WTC11 (cell line): ENCODE measurements at regions not wholly inside any gene's neighbourhood (a gene's known extent, or its start where the extent isn't known, plus 50 kb on each side); places are given as distances from the start of the nearest gene placed in this dataset.

Source experiments
- CBFB ChIP-seq: sonication (generic); formaldehyde crosslinking; IDR thresholded peaks from 2 replicates; pipeline ENCODE4 v1.8.1; 2022; ENCODE audit warnings: mild to moderate bottlenecking, low read depth, missing genetic modification reagents
- ELF4 ChIP-seq: sonication (generic); formaldehyde crosslinking; IDR thresholded peaks from 2 replicates; pipeline ENCODE4 v1.8.1; 2022; ENCODE audit warnings: low read depth, mild to moderate bottlenecking, moderate library complexity, missing genetic modification reagents
- FOXJ3 ChIP-seq: sonication (generic); formaldehyde crosslinking; IDR thresholded peaks from 2 replicates; pipeline ENCODE4 v1.9.0; 2021; ENCODE audit warnings: missing genetic modification reagents, mild to moderate bottlenecking, borderline replicate concordance
- NFATC4 ChIP-seq: fragments of 250-450 bp; sonication (Bioruptor Pico); IDR thresholded peaks from 2 replicates; pipeline ENCODE4 v1.9.0; 2021; ENCODE audit warnings: mild to moderate bottlenecking
- NR2C2 ChIP-seq: sonication (generic); formaldehyde crosslinking; IDR thresholded peaks from 2 replicates; pipeline ENCODE4 v1.8.0; 2022; ENCODE audit warnings: mild to moderate bottlenecking, missing genetic modification reagents
- ZBTB21 ChIP-seq: sonication (generic); formaldehyde crosslinking; IDR thresholded peaks from 2 replicates; pipeline ENCODE4 v1.8.1; 2023; ENCODE audit warnings: mild to moderate bottlenecking, missing genetic modification reagents, borderline replicate concordance
- TF ChIP-seq, protein P1 (sequence below): fragments of 200-600 bp; IDR thresholded peaks from 2 replicates; pipeline ENCODE4 v1.8.0; 2022; ENCODE audit warnings: antibody characterized with exemption
- TF ChIP-seq, protein P2 (sequence below): sonication (generic); formaldehyde crosslinking; IDR thresholded peaks from 2 replicates; pipeline ENCODE4 v1.8.1; 2023; ENCODE audit warnings: mild to moderate bottlenecking, missing genetic modification reagents, moderate library complexity
- TF ChIP-seq, protein P3 (sequence below): sonication (generic); formaldehyde crosslinking; IDR thresholded peaks from 2 replicates; pipeline ENCODE4 v1.8.0; 2022; ENCODE audit warnings: mild to moderate bottlenecking, missing genetic modification reagents
- TF ChIP-seq, protein P4 (sequence below): sonication (generic); formaldehyde crosslinking; IDR thresholded peaks from 2 replicates; pipeline ENCODE4 v1.8.1; 2022; ENCODE audit warnings: missing genetic modification reagents, borderline replicate concordance
- TF ChIP-seq, protein P5 (sequence below): sonication (generic); formaldehyde crosslinking; IDR thresholded peaks from 2 replicates; pipeline ENCODE4 v1.8.1; 2023; ENCODE audit warnings: mild to moderate bottlenecking, missing genetic modification reagents, moderate library complexity
- TF ChIP-seq, protein P6 (sequence below): sonication (generic); formaldehyde crosslinking; IDR thresholded peaks from 2 replicates; pipeline ENCODE4 v1.8.1; 2023; ENCODE audit warnings: mild to moderate bottlenecking, missing genetic modification reagents
- TF ChIP-seq, protein P7 (sequence below): sonication (generic); formaldehyde crosslinking; IDR thresholded peaks from 2 replicates; pipeline ENCODE4 v1.8.0; 2023; ENCODE audit warnings: missing genetic modification reagents
- TF ChIP-seq, protein P8 (sequence below): sonication (generic); formaldehyde crosslinking; IDR thresholded peaks from 2 replicates; pipeline ENCODE4 v1.8.1; 2022; ENCODE audit warnings: low read depth, missing genetic modification reagents, borderline replicate concordance

DNA sequence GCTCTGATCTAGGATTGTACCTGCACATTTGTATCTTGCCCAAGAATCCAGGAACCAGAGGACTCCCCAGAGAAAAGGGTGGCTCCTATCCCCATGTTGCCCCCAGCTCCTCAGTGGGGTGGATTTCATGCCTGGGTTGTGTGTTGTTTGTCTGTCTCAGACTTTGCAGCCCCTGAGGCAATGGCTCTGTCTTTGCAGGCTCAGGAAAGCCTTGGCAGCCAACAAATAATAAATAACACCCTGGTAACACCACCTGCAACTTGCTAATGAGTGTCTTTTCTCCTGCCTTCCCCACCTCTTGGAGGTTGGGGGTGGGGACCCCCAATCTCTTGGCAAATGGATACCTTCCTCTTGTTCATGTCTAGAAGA, 65.2 kb upstream of the CISTR start:
- TF ChIP-seq ELF4 (CRISPR knock-in tag) (no peak), NR2C2 (no peak), ZBTB21 (CRISPR knock-in tag) (no peak), FOXJ3 (CRISPR knock-in tag) (no peak), CBFB (CRISPR knock-in tag) (no peak), NFATC4 (no peak)
- TF ChIP-seq, protein P1, sequence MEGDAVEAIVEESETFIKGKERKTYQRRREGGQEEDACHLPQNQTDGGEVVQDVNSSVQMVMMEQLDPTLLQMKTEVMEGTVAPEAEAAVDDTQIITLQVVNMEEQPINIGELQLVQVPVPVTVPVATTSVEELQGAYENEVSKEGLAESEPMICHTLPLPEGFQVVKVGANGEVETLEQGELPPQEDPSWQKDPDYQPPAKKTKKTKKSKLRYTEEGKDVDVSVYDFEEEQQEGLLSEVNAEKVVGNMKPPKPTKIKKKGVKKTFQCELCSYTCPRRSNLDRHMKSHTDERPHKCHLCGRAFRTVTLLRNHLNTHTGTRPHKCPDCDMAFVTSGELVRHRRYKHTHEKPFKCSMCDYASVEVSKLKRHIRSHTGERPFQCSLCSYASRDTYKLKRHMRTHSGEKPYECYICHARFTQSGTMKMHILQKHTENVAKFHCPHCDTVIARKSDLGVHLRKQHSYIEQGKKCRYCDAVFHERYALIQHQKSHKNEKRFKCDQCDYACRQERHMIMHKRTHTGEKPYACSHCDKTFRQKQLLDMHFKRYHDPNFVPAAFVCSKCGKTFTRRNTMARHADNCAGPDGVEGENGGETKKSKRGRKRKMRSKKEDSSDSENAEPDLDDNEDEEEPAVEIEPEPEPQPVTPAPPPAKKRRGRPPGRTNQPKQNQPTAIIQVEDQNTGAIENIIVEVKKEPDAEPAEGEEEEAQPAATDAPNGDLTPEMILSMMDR: no peak
- TF ChIP-seq, protein P2, sequence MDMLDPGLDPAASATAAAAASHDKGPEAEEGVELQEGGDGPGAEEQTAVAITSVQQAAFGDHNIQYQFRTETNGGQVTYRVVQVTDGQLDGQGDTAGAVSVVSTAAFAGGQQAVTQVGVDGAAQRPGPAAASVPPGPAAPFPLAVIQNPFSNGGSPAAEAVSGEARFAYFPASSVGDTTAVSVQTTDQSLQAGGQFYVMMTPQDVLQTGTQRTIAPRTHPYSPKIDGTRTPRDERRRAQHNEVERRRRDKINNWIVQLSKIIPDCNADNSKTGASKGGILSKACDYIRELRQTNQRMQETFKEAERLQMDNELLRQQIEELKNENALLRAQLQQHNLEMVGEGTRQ: no peak
- TF ChIP-seq, protein P3, sequence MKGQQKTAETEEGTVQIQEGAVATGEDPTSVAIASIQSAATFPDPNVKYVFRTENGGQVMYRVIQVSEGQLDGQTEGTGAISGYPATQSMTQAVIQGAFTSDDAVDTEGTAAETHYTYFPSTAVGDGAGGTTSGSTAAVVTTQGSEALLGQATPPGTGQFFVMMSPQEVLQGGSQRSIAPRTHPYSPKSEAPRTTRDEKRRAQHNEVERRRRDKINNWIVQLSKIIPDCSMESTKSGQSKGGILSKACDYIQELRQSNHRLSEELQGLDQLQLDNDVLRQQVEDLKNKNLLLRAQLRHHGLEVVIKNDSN: no peak
- TF ChIP-seq, protein P4, sequence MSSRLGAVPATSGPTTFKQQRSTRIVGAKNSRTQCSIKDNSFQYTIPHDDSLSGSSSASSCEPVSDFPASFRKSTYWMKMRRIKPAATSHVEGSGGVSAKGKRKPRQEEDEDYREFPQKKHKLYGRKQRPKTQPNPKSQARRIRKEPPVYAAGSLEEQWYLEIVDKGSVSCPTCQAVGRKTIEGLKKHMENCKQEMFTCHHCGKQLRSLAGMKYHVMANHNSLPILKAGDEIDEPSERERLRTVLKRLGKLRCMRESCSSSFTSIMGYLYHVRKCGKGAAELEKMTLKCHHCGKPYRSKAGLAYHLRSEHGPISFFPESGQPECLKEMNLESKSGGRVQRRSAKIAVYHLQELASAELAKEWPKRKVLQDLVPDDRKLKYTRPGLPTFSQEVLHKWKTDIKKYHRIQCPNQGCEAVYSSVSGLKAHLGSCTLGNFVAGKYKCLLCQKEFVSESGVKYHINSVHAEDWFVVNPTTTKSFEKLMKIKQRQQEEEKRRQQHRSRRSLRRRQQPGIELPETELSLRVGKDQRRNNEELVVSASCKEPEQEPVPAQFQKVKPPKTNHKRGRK (CRISPR knock-in tag): no peak
- TF ChIP-seq, protein P5, sequence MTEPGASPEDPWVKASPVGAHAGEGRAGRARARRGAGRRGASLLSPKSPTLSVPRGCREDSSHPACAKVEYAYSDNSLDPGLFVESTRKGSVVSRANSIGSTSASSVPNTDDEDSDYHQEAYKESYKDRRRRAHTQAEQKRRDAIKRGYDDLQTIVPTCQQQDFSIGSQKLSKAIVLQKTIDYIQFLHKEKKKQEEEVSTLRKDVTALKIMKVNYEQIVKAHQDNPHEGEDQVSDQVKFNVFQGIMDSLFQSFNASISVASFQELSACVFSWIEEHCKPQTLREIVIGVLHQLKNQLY: no peak
- TF ChIP-seq, protein P6, sequence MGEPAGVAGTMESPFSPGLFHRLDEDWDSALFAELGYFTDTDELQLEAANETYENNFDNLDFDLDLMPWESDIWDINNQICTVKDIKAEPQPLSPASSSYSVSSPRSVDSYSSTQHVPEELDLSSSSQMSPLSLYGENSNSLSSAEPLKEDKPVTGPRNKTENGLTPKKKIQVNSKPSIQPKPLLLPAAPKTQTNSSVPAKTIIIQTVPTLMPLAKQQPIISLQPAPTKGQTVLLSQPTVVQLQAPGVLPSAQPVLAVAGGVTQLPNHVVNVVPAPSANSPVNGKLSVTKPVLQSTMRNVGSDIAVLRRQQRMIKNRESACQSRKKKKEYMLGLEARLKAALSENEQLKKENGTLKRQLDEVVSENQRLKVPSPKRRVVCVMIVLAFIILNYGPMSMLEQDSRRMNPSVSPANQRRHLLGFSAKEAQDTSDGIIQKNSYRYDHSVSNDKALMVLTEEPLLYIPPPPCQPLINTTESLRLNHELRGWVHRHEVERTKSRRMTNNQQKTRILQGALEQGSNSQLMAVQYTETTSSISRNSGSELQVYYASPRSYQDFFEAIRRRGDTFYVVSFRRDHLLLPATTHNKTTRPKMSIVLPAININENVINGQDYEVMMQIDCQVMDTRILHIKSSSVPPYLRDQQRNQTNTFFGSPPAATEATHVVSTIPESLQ: no peak
- TF ChIP-seq, protein P7, sequence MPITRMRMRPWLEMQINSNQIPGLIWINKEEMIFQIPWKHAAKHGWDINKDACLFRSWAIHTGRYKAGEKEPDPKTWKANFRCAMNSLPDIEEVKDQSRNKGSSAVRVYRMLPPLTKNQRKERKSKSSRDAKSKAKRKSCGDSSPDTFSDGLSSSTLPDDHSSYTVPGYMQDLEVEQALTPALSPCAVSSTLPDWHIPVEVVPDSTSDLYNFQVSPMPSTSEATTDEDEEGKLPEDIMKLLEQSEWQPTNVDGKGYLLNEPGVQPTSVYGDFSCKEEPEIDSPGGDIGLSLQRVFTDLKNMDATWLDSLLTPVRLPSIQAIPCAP (CRISPR knock-in tag): no peak
- TF ChIP-seq, protein P8, sequence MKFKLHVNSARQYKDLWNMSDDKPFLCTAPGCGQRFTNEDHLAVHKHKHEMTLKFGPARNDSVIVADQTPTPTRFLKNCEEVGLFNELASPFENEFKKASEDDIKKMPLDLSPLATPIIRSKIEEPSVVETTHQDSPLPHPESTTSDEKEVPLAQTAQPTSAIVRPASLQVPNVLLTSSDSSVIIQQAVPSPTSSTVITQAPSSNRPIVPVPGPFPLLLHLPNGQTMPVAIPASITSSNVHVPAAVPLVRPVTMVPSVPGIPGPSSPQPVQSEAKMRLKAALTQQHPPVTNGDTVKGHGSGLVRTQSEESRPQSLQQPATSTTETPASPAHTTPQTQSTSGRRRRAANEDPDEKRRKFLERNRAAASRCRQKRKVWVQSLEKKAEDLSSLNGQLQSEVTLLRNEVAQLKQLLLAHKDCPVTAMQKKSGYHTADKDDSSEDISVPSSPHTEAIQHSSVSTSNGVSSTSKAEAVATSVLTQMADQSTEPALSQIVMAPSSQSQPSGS (CRISPR knock-in tag): no peak
